Cardiac fibroblast (primary cell): ENCODE measurements at regions not wholly inside any gene's neighbourhood (a gene's known extent, or its start where the extent isn't known, plus 50 kb on each side); places are given as distances from the start of the nearest gene placed in this dataset.

Source experiments
- DNase-seq, 2 donors: peaks; one replicate each; pipeline versions ENCODE4 v3.0.0 to v3.0.0-alpha.2; 2010; ENCODE audit warnings: low read depth in 2 of 2
- H3K4me3 ChIP-seq, 2 donors: replicated peaks in 1 of 2; 1 replicate in 1 of 2; 2 replicates in 1 of 2; pipeline ENCODE4 v1.5.1; 2011; ENCODE audit warnings: low read depth in 2 of 2, low read length in 2 of 2, mild to moderate bottlenecking in 2 of 2, moderate library complexity in 1 of 2
- TF ChIP-seq, protein P1 (sequence below): IDR thresholded peaks from one replicate; pipeline ENCODE4 v1.5.1; 2011; ENCODE audit warnings: low read depth, mild to moderate bottlenecking, low read length, inconsistent platforms

DNA sequence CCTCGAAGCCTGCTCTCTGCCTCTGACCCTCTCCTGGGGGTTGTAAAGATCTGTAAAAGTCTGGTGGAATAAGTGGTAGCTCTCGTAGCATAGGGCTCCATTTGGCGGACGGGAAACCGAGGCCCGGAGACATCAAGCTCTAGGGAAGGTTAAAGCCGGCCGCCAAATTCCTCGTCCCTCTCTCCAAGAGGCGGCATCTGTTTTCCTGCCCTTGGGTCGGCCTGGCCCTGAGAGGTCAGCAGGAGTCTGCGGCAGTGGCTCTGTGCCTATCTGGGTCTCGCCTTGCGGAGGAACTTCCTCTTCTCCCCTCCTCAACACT, 72.4 kb downstream of the TEX51 start:
- no peak for DNase-seq
- H3K4me3 ChIP-seq = no peak overlapping the region
- TF ChIP-seq, protein P1, sequence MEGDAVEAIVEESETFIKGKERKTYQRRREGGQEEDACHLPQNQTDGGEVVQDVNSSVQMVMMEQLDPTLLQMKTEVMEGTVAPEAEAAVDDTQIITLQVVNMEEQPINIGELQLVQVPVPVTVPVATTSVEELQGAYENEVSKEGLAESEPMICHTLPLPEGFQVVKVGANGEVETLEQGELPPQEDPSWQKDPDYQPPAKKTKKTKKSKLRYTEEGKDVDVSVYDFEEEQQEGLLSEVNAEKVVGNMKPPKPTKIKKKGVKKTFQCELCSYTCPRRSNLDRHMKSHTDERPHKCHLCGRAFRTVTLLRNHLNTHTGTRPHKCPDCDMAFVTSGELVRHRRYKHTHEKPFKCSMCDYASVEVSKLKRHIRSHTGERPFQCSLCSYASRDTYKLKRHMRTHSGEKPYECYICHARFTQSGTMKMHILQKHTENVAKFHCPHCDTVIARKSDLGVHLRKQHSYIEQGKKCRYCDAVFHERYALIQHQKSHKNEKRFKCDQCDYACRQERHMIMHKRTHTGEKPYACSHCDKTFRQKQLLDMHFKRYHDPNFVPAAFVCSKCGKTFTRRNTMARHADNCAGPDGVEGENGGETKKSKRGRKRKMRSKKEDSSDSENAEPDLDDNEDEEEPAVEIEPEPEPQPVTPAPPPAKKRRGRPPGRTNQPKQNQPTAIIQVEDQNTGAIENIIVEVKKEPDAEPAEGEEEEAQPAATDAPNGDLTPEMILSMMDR = no peak

DNA sequence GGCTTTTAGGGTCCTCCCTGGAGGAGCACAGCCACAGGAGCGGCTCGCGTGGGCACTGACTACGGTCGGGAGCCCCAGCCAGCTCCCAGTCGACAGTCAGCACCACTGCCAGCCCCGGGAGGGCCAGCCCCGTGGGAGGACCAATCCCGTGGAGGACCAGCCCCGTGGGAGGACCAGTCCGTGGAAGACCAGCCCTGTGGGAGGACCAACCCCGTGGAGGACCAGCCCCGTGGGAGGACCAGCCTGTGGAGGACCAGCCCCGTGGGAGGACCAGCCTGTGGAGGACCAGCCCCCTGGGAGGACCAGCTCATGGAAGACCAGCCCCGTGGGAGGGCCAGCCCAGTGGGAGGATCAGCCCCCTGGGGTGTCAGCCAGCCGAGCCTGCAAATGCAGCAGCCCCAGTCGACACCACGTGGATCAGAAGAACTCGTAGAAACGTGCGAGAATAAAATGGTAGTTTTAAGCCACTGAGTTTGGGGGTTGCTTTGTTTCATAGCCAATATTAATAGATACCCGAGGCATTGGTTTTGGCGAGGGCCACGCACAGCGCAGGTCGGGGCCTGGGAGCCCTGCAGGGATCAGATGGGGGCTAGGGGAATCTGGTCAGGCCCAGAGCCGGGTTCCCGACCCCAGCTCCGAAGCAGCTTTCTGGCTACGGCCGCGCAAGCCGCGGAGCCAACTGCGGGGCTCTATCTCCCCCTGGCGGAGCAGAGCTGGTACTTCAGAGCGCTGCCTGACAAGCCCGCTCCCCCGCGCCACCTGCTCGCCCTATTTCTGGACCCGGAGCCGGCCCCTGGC, 73.0 kb downstream of the TEX51 start:
- peak; percentile 75 to 76 for DNase-seq
- H3K4me3 ChIP-seq = peak overlapping the region; percentile 35 to 51
- TF ChIP-seq, protein P1 = peak; percentile 97

DNA sequence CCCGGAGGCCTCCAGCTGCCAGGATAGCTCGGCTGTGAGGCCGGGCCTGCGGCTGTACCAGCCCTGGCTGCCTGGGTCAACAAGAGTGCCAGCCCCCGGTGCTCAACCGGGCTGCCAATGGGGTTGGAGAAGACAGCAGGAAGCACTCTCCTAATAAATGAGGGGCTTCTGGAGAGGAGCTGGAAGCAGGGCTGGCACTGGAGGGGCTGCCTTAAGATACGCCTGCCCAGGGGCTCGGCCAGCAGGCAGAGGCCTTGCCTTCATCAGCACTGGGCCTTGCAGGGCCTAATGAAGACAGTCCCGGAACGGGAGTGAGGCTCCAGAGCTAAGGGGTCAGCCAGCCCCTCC, 73.6 kb downstream of the TEX51 start:
- no peak for DNase-seq
- no peak overlapping the region for H3K4me3 ChIP-seq
- TF ChIP-seq, protein P1 = no peak

DNA sequence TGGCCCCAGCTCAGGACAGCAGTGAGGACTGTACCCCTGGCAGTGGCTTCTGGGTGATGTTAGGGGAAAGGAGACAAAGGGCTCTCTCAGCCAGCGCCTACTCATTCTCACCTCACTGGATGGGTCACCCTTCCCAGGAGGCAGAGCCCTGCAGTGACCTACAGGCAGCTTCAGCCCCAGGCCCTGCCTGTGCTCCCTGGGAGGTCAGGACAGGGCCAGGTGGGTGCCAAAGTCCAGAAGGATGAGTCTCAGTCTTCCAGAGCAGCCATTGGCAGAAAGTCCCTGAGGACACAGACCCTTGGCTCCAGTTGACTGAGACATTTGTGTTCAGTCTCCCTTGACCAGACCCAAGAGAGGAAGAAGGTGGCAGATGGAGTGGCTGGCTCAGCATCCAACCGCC, 75.1 kb downstream of the TEX51 start:
- DNase-seq = no peak
- TF ChIP-seq, protein P1 = no peak

DNA sequence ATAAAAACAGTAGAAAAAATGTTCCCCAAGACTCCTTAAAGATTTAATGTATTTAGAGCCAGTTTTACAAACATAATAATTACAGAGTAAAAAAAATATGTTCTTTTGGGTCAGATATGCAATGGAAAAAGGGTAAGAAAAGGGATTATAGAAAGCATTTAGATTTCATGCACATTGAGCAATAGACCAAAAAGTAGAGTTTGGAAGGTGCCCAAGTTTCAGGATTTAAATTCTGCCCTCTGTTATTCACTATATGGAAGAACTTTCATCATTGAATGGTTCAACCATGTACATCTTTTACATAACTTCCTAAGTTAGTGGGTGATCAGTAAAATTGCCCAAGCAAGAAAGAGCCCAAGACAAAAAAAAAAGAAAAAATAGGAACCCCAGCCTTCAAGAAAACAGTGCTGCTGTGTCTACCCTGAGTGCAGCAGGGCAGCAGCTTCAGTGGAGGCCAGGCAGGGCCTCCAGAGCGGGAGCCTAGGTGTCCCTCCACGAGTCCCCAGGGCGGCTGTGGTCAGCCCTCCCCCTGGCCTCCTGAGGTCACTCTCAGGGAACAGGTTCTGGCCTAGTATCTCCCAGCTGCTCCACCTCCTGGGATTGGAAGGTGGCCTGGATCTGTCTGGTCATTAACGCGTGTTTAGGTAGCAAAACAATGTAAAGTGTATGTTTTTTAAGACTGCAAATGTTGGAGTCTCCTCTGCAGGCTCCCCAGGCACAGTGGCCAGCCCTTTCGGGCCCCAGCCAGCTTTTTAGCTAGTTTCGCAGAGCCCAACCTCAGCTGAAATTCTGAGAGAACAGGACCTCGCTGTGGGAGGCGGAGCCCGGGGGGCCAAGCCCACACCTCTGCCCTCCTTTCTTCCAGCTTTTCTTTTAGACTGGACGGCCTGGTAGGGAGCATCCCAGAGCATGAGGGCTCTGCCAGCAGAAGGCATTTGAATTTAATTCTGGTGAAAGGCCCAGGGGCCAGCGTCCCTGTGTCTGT, 77.3 kb downstream of the TEX51 start:
- DNase-seq = peak in 1 of 2 donors; percentile 39
- TF ChIP-seq, protein P1 = no peak
- no peak overlapping the region for H3K4me3 ChIP-seq

More for the DNA sequence above, 75.1 kb downstream of the TEX51 start:
- no peak overlapping the region for H3K4me3 ChIP-seq

DNA sequence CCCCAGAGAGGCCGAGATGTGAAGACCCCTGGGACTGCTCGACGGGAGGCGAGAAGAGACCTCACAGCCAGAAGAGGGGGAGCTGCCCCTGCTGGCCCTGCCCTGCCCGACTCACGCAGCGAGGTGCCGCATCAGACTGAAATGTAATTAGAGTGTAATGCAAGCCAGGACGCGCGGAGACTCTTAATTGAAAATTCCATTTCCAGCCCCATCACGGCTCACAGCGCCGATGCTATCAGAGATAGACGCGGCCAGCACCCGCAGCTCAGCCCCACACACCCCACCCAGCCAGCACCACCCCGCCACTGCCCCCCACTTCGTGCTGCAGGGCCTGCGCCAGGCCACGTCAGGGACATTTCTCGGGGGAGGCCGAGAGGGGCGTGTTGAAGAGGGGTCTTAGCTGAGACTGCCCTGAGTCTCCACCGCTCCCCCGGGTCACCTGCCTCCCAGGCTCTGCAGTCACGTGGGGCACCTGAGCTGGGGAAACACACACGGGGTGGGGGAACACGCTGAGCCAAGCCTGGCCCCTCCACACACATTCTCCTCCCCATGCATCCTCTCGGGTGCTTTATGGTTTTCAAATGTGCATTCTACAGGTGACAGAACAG, 78.1 kb downstream of the TEX51 start:
- TF ChIP-seq, protein P1 = no peak
- no peak for DNase-seq
- H3K4me3 ChIP-seq = no peak overlapping the region
